Inferior parietal cortex (tissue), 1 donor: ENCODE measurements at regions not wholly inside any gene's neighbourhood (a gene's known extent, or its start where the extent isn't known, plus 50 kb on each side); places are given as distances from the start of the nearest gene placed in this dataset.
"Not testable (repeated sequence)": the region's sequence is repeated elsewhere in the genome, so short reads cannot be mapped to it uniquely, and the experiment has no call there.

Experiments used
- DNase-seq: peaks from one replicate; pipeline ENCODE4 v3.0.0-alpha.2; 2016; ENCODE audit errors: extremely low spot score

- no peak for DNase-seq
These were observed 566.6 kb downstream of the ZNF608 start for GRCh38 chr5:124179819-124180218.

GRCh38 chr5:124178050-124178449, 568.4 kb downstream of the ZNF608 start:
- DNase-seq = no peak

GRCh38 chr5:124176692-124177091, 569.7 kb downstream of the ZNF608 start:
- DNase-seq = no peak

- DNase-seq = no peak
These were observed 573.1 kb downstream of the ZNF608 start for GRCh38 chr5:124173386-124173785.

GRCh38 chr5:124172389-124173003, 573.9 kb downstream of the ZNF608 start:
- no peak for DNase-seq

- not testable (repeated sequence) for DNase-seq
These were observed 578.3 kb downstream of the ZNF608 start for GRCh38 chr5:124168093-124168492.

GRCh38 chr5:124162767-124163532, 583.5 kb downstream of the ZNF608 start:
- DNase-seq = peak; percentile 83

- DNase-seq = no peak
These were observed 585.2 kb downstream of the ZNF608 start for GRCh38 chr5:124161266-124161665.

- DNase-seq = no peak
These were observed 586.2 kb downstream of the ZNF608 start for GRCh38 chr5:124160265-124160664.

GRCh38 chr5:124157320-124157719, 589.1 kb downstream of the ZNF608 start:
- DNase-seq = no peak

- no peak for DNase-seq
These were observed 589.9 kb downstream of the ZNF608 start for GRCh38 chr5:124156415-124156996.

- no peak for DNase-seq
These were observed 591.7 kb downstream of the ZNF608 start for GRCh38 chr5:124154714-124155113.

- no peak for DNase-seq
These were observed 592.9 kb downstream of the ZNF608 start for GRCh38 chr5:124153588-124153987.

GRCh38 chr5:124148574-124148973, 597.9 kb downstream of the ZNF608 start:
- DNase-seq = no peak

- no peak for DNase-seq
These were observed 606.4 kb downstream of the ZNF608 start for GRCh38 chr5:124140060-124140459.

- DNase-seq = no peak
These were observed 607.0 kb downstream of the ZNF608 start for GRCh38 chr5:124139477-124139876.

- DNase-seq = no peak
These were observed 609.8 kb downstream of the ZNF608 start for GRCh38 chr5:124136609-124137008.

GRCh38 chr5:124134941-124135340, 611.5 kb downstream of the ZNF608 start:
- DNase-seq = no peak

- DNase-seq = no peak
These were observed 613.0 kb downstream of the ZNF608 start for GRCh38 chr5:124133406-124133805.

- DNase-seq = no peak
These were observed 613.6 kb downstream of the ZNF608 start for GRCh38 chr5:124132843-124133242.

GRCh38 chr5:124131466-124131865, 615.0 kb downstream of the ZNF608 start:
- DNase-seq = no peak

GRCh38 chr5:124130816-124131215, 615.6 kb downstream of the ZNF608 start:
- no peak for DNase-seq

GRCh38 chr5:124128867-124129266, 616.9 kb downstream of the CSNK1G3 start:
- DNase-seq = no peak
